IMR-90 (cell line): ENCODE measurements at regions not wholly inside any gene's neighbourhood (a gene's known extent, or its start where the extent isn't known, plus 50 kb on each side); places are given as distances from the start of the nearest gene placed in this dataset.

Source experiments
- ATAC-seq: fragments of 200-7000 bp; cut with Tn5 transposase; 2 replicates; pipeline ENCODE4 v1.9.1; 2020; ENCODE audit warnings: low read depth, mild to moderate bottlenecking, moderate library complexity
- BruUV-seq: library from RNA; stranded (reverse); fragments of 400-500 nt; replicated peaks from 2 replicates; lab custom pipeline; 2021; lab: Mats Ljungman, UMichigan
- CTCF ChIA-PET: fragments of 300-600 bp; formaldehyde crosslinking; extraction: SDS; loops from one replicate; lab custom pipeline; 2021; ENCODE audit warnings: antibody characterized with exemption; lab: Yijun Ruan, JAX
- POLR2A ChIA-PET: fragments of 300-600 bp; sonication (Branson Sonifier 250); formaldehyde crosslinking; loops from one replicate; lab custom pipeline; 2022; ENCODE audit warnings: antibody characterized with exemption; ENCODE audit not compliant: unreplicated experiment; lab: Charles Lee
- DNase-seq: peaks from one replicate; pipeline ENCODE4 v3.0.0; 2013
- H2AFZ ChIP-seq: replicated peaks from 2 replicates; pipeline ENCODE3; 2013; ENCODE audit warnings: low read length, mild to moderate bottlenecking; ENCODE audit not compliant: poor library complexity
- H2AK5ac ChIP-seq: 2 replicates; pipeline ENCODE4 v1.6.1; 2013; ENCODE audit warnings: low read depth, low read length, inconsistent platforms
- H2AK9ac ChIP-seq: replicated peaks from 2 replicates; pipeline ENCODE3; 2013; ENCODE audit warnings: mild to moderate bottlenecking, low read depth, low read length, moderate library complexity; ENCODE audit not compliant: poor library complexity
- H2BK120ac ChIP-seq: 2 replicates; pipeline ENCODE4 v1.6.1; 2013; ENCODE audit warnings: low read depth, low read length, inconsistent platforms
- H2BK15ac ChIP-seq: 3 replicates; pipeline ENCODE4 v1.6.1; 2013; ENCODE audit warnings: low read depth, low read length, inconsistent platforms
- H2BK20ac ChIP-seq: 2 replicates; pipeline ENCODE4 v1.6.1; 2013; ENCODE audit warnings: low read depth, mild to moderate bottlenecking, inconsistent platforms, low read length, moderate library complexity
- H2BK5ac ChIP-seq: 2 replicates; pipeline ENCODE4 v1.6.1; 2013; ENCODE audit warnings: mild to moderate bottlenecking, low read depth, low read length, inconsistent platforms; ENCODE audit not compliant: poor library complexity, severe bottlenecking
- H3K14ac ChIP-seq: replicated peaks from 2 replicates; pipeline ENCODE4 v1.6.1; 2013; ENCODE audit warnings: low read depth, low read length, inconsistent platforms
- H3K18ac ChIP-seq: 2 replicates; pipeline ENCODE4 v1.6.1; 2013; ENCODE audit warnings: low read depth, low read length, control low read depth
- H3K23ac ChIP-seq: 2 replicates; pipeline ENCODE4 v1.6.1; 2013; ENCODE audit warnings: low read depth, low read length, inconsistent platforms
- H3K27ac ChIP-seq: 2 replicates; pipeline ENCODE4 v1.5.1; 2013; ENCODE audit warnings: mild to moderate bottlenecking, control low read depth, low read length; ENCODE audit not compliant: insufficient read depth
- H3K27me3 ChIP-seq: 2 replicates; pipeline ENCODE4 v1.6.1; 2013; ENCODE audit warnings: low read length; ENCODE audit not compliant: control insufficient read depth, insufficient read depth
- H3K36me3 ChIP-seq: 2 replicates; pipeline ENCODE4 v1.6.1; 2013; ENCODE audit warnings: low read length, mixed read lengths; ENCODE audit not compliant: control insufficient read depth, insufficient read depth
- H3K4ac ChIP-seq: 2 replicates; pipeline ENCODE4 v1.6.1; 2013; ENCODE audit warnings: low read depth, low read length, inconsistent platforms
- H3K4me1 ChIP-seq: 2 replicates; pipeline ENCODE4 v1.6.1; 2013; ENCODE audit warnings: low read length, mixed read lengths; ENCODE audit not compliant: control insufficient read depth, insufficient read depth
- H3K4me2 ChIP-seq: 2 replicates; pipeline ENCODE4 v1.6.1; 2013; ENCODE audit warnings: low read depth, mild to moderate bottlenecking, control low read depth, low read length, moderate library complexity
- H3K4me3 ChIP-seq: 2 replicates; pipeline ENCODE4 v1.5.1; 2013; ENCODE audit warnings: low read depth, mild to moderate bottlenecking, control low read depth, low read length, moderate library complexity; ENCODE audit not compliant: insufficient read depth
- H3K56ac ChIP-seq: 2 replicates; pipeline ENCODE4 v1.6.1; 2013; ENCODE audit warnings: low read length, inconsistent platforms; ENCODE audit not compliant: insufficient read depth; ENCODE audit errors: extremely low read depth
- H3K79me1 ChIP-seq, 2 experiments: 2 replicates each; pipeline ENCODE4 v1.6.1; 2013; ENCODE audit warnings: low read length in 2 of 2, inconsistent platforms in 1 of 2, low read depth in 1 of 2
- H3K9ac ChIP-seq: 2 replicates; pipeline ENCODE4 v1.6.1; 2013; ENCODE audit warnings: low read depth, low read length, control low read depth
- H3K9me1 ChIP-seq: 2 replicates; pipeline ENCODE4 v1.6.1; 2013; ENCODE audit warnings: low read length, inconsistent platforms; ENCODE audit not compliant: insufficient read depth
- H3K9me3 ChIP-seq: 2 replicates; pipeline ENCODE4 v1.6.1; 2013; ENCODE audit warnings: low read length; ENCODE audit not compliant: control insufficient read depth, insufficient read depth
- H4K20me1 ChIP-seq: 2 replicates; pipeline ENCODE4 v1.6.1; 2013; ENCODE audit warnings: low read length, inconsistent platforms; ENCODE audit not compliant: insufficient read depth
- H4K5ac ChIP-seq: 2 replicates; pipeline ENCODE4 v1.6.1; 2013; ENCODE audit warnings: mild to moderate bottlenecking, low read depth, low read length, control low read depth
- H4K8ac ChIP-seq, 2 experiments: 2 replicates each; pipeline ENCODE4 v1.6.1; 2013; ENCODE audit warnings: low read depth in 2 of 2, low read length in 2 of 2, control low read depth in 1 of 2, inconsistent platforms in 1 of 2
- H4K91ac ChIP-seq: 2 replicates; pipeline ENCODE4 v1.6.1; 2013; ENCODE audit warnings: low read depth, low read length, inconsistent platforms; ENCODE audit not compliant: insufficient read depth
- BHLHE40 ChIP-seq: fragments of 150-350 bp; IDR thresholded peaks from 2 replicates; pipeline ENCODE4 v1.6.1; 2016; ENCODE audit warnings: mild to moderate bottlenecking, low read depth, low read length
- CEBPB ChIP-seq: IDR thresholded peaks from 2 replicates; pipeline ENCODE4 v1.6.1; 2012; ENCODE audit warnings: low read depth, low read length, improper control_type of control experiment
- CTCF ChIP-seq: conservative IDR thresholded peaks from 2 replicates; pipeline ENCODE4 v1.5.1; 2012; ENCODE audit warnings: mild to moderate bottlenecking, low read depth, low read length, improper control_type of control experiment
- ELK1 ChIP-seq: fragments of 150-350 bp; IDR thresholded peaks from 2 replicates; pipeline ENCODE4 v1.6.1; 2016; ENCODE audit warnings: low read depth, mild to moderate bottlenecking, low read length, moderate library complexity, borderline replicate concordance
- FOS ChIP-seq: fragments of 150-350 bp; IDR thresholded peaks from 2 replicates; pipeline ENCODE4 v1.6.1; 2016; ENCODE audit warnings: low read depth, low read length
- MAFK ChIP-seq: IDR thresholded peaks from 2 replicates; pipeline ENCODE4 v1.6.1; 2012; ENCODE audit warnings: low read depth, low read length, improper control_type of control experiment
- MAZ ChIP-seq: IDR thresholded peaks from 2 replicates; pipeline ENCODE4 v1.6.1; 2012; ENCODE audit warnings: low read depth, mild to moderate bottlenecking, low read length, improper control_type of control experiment, moderate library complexity, borderline replicate concordance
- MXI1 ChIP-seq: IDR thresholded peaks from 2 replicates; pipeline ENCODE4 v1.6.1; 2012; ENCODE audit warnings: low read depth, mild to moderate bottlenecking, low read length, moderate library complexity, borderline replicate concordance
- POLR2A ChIP-seq: IDR thresholded peaks from 2 replicates; pipeline ENCODE4 v1.6.1; 2012; ENCODE audit warnings: mild to moderate bottlenecking, low read depth, low read length
- RAD21 ChIP-seq: IDR thresholded peaks from 2 replicates; pipeline ENCODE4 v1.6.1; 2012; ENCODE audit warnings: low read length, improper control_type of control experiment
- RCOR1 ChIP-seq: IDR thresholded peaks from 2 replicates; pipeline ENCODE4 v1.6.1; 2012; ENCODE audit warnings: mild to moderate bottlenecking, low read length, improper control_type of control experiment; ENCODE audit not compliant: insufficient replicate concordance
- RFX5 ChIP-seq: IDR thresholded peaks from 2 replicates; pipeline ENCODE4 v1.8.0; 2012; ENCODE audit warnings: low read depth, mild to moderate bottlenecking, low read length, moderate library complexity
- SMC3 ChIP-seq: fragments of 150-350 bp; IDR thresholded peaks from 2 replicates; pipeline ENCODE4 v1.6.1; 2016; ENCODE audit warnings: low read depth, mild to moderate bottlenecking, antibody characterized with exemption, low read length, moderate library complexity
- USF2 ChIP-seq: fragments of 150-350 bp; IDR thresholded peaks from 2 replicates; pipeline ENCODE4 v1.6.1; 2017; ENCODE audit warnings: mild to moderate bottlenecking, antibody characterized with exemption, low read length, low read depth
- WGBS, 2 experiments: methylation state at CpG; one replicate each; pipeline versions ENCODE4 v1.1.5 to v1.1.7; 2013; ENCODE audit warnings: missing lambda C conversion rate in 2 of 2; ENCODE audit not compliant: insufficient read length in 1 of 2; ENCODE audit errors: extremely low coverage in 2 of 2; 5-methylcytosine and 5-hydroxymethylcytosine counted together
- dilution Hi-C: fragments of 300-500 bp; cut with HindIII; formaldehyde crosslinking; loops from one replicate; pipeline ENCODE4 v1.14.3; 2018; ENCODE audit warnings: low sequenced_read_pairs; ENCODE audit not compliant: unreplicated experiment
- in situ Hi-C: fragments of 300-500 bp; cut with MboI; formaldehyde crosslinking; loops from 3 replicates; pipeline ENCODE4 v1.14.3; 2019; ENCODE audit warnings: low sequenced_read_pairs, inconsistent platforms, mixed read lengths
- intact Hi-C: fragments of 100-400 bp; cut with micrococcal nuclease; formaldehyde crosslinking; loops from 2 replicates; pipeline ENCODE4 v1.10.0; 2022

GRCh38 chr1:106868828-106869227 is 187.6 kb upstream of the PRMT6 start:
- no peak overlapping the region for H3K27ac ChIP-seq
- H3K79me1 ChIP-seq, result no peaks in the 10 kb centered on the region
- H3K23ac ChIP-seq, result no peak overlapping the region
- H4K5ac ChIP-seq, result no peak overlapping the region
- H3K14ac ChIP-seq, result no peak overlapping the region
- no peak overlapping the region for H2BK120ac ChIP-seq
- ChIA-PET POLR2A (no interaction called here), CTCF (no interaction called here)
- H3K56ac ChIP-seq, result no peak overlapping the region
- no peak for DNase-seq
- no peaks in the 10 kb centered on the region for H3K4me1 ChIP-seq
- no peaks in the 10 kb centered on the region for H3K9me1 ChIP-seq
- H2AK5ac ChIP-seq, result no peak overlapping the region
- no peak overlapping the region for H2AFZ ChIP-seq
- no peak overlapping the region for H4K91ac ChIP-seq
- dilution Hi-C loops, result no loop called here
- no peaks in the 10 kb centered on the region for H3K36me3 ChIP-seq
- H2BK20ac ChIP-seq, result no peak overlapping the region
- H3K4me2 ChIP-seq, result no peak overlapping the region
- in situ Hi-C loops, result no loop called here
- H4K8ac ChIP-seq, result no peak overlapping the region
- TF ChIP-seq MXI1, result no peak
- no peak for TF ChIP-seq RAD21
- no peak for TF ChIP-seq MAZ
- no peak for TF ChIP-seq CTCF
- no peak for TF ChIP-seq POLR2A
- no peak for TF ChIP-seq FOS
- TF ChIP-seq SMC3, result no peak
- no peak for TF ChIP-seq MAFK
- TF ChIP-seq RFX5, result no peak
- TF ChIP-seq RCOR1, result no peak
- no peak for TF ChIP-seq USF2
- TF ChIP-seq CEBPB, result no peak
- TF ChIP-seq BHLHE40, result no peak
- no peak for TF ChIP-seq ELK1
- H4K20me1 ChIP-seq, result no peaks in the 10 kb centered on the region
- BruUV-seq, result no TSS peak
- no peak overlapping the region for H2AK9ac ChIP-seq
- intact Hi-C loops, result no loop called here
- no peaks in the 10 kb centered on the region for H3K9me3 ChIP-seq
- H2BK15ac ChIP-seq, result no peak overlapping the region
- H2BK5ac ChIP-seq, result no peak overlapping the region
- H3K4me3 ChIP-seq, result no peak overlapping the region
- no peak for ATAC-seq
- no peak overlapping the region for H3K18ac ChIP-seq
- H3K9ac ChIP-seq, result no peak overlapping the region
- H3K4ac ChIP-seq, result no peak overlapping the region
- no CpG with 5 or more reads among the region's 1 CpG for WGBS, 2 experiments
- H3K27me3 ChIP-seq, result no peaks in the 10 kb centered on the region
